WTC11 (cell line): ENCODE measurements at regions not wholly inside any gene's neighbourhood (a gene's known extent, or its start where the extent isn't known, plus 50 kb on each side); places are given as distances from the start of the nearest gene placed in this dataset.

Experiments used
- ATAC-seq: fragments of 200-7000 bp; cut with Tn5 transposase; 2 replicates; pipeline ENCODE4 v1.10.0; 2021; ENCODE audit warnings: mild to moderate bottlenecking, moderate library complexity
- CTCF ChIA-PET: fragments of 300-600 bp; sonication (Branson Sonifier 250); formaldehyde crosslinking; loops from one replicate; lab custom pipeline; 2021; ENCODE audit warnings: antibody characterized with exemption; lab: Charles Lee
- POLR2A ChIA-PET: fragments of 350-600 bp; sonication (Branson Sonifier 250); formaldehyde crosslinking; loops from one replicate; lab custom pipeline; 2021; ENCODE audit warnings: antibody characterized with exemption; lab: Charles Lee
- DNase-seq: peaks from one replicate; pipeline ENCODE4 v3.0.0; 2021; ENCODE audit warnings: low spot score
- H3K27ac Mint-ChIP-seq: 2 replicates; pipeline ENCODE4 v1.8.0; 2021; ENCODE audit warnings: mixed read lengths
- H3K27me3 Mint-ChIP-seq: 2 replicates; pipeline ENCODE4 v1.8.0; 2021; ENCODE audit warnings: low read depth, mild to moderate bottlenecking, moderate library complexity, mixed read lengths
- H3K36me3 Mint-ChIP-seq: 2 replicates; pipeline ENCODE4 v1.8.0; 2021; ENCODE audit warnings: mixed read lengths
- H3K4me1 Mint-ChIP-seq: 2 replicates; pipeline ENCODE4 v1.8.0; 2022; ENCODE audit warnings: mixed read lengths
- H3K4me3 Mint-ChIP-seq: 2 replicates; pipeline ENCODE4 v1.8.0; 2021; ENCODE audit warnings: mild to moderate bottlenecking, moderate library complexity, mixed read lengths
- H3K9me3 Mint-ChIP-seq: 2 replicates; pipeline ENCODE4 v1.8.0; 2021; ENCODE audit warnings: mixed read lengths
- CREB1 ChIP-seq: sonication (generic); formaldehyde crosslinking; IDR thresholded peaks from 2 replicates; pipeline ENCODE4 v1.8.0; 2023; ENCODE audit warnings: mild to moderate bottlenecking, missing genetic modification reagents
- ELF4 ChIP-seq: sonication (generic); formaldehyde crosslinking; IDR thresholded peaks from 2 replicates; pipeline ENCODE4 v1.8.1; 2022; ENCODE audit warnings: low read depth, mild to moderate bottlenecking, moderate library complexity, missing genetic modification reagents
- FOXJ3 ChIP-seq: sonication (generic); formaldehyde crosslinking; IDR thresholded peaks from 2 replicates; pipeline ENCODE4 v1.9.0; 2021; ENCODE audit warnings: missing genetic modification reagents, mild to moderate bottlenecking, borderline replicate concordance
- GTF2I ChIP-seq: fragments of 250-450 bp; sonication (Bioruptor Pico); conservative IDR thresholded peaks from 2 replicates; pipeline ENCODE4 v1.4.0; 2021; ENCODE audit warnings: mild to moderate bottlenecking
- HMGA2 ChIP-seq: fragments of 250-450 bp; sonication (Bioruptor Pico); IDR thresholded peaks from 2 replicates; pipeline ENCODE4 v1.4.0; 2021; ENCODE audit warnings: mild to moderate bottlenecking, moderate library complexity
- IRF2 ChIP-seq: sonication (generic); formaldehyde crosslinking; IDR thresholded peaks from 2 replicates; pipeline ENCODE4 v1.8.0; 2022; ENCODE audit warnings: low read depth, missing genetic modification reagents, borderline replicate concordance
- MYBL2 ChIP-seq: sonication (generic); formaldehyde crosslinking; IDR thresholded peaks from 2 replicates; pipeline ENCODE4 v1.8.1; 2023; ENCODE audit warnings: mild to moderate bottlenecking, moderate library complexity, missing genetic modification reagents
- RELA ChIP-seq: sonication (generic); formaldehyde crosslinking; IDR thresholded peaks from 2 replicates; pipeline ENCODE4 v1.8.1; 2022; ENCODE audit warnings: missing genetic modification reagents, mild to moderate bottlenecking, borderline replicate concordance
- RORB ChIP-seq: fragments of 250-450 bp; sonication (Bioruptor Pico); IDR thresholded peaks from 2 replicates; pipeline ENCODE4 v1.9.0; 2021; ENCODE audit warnings: mild to moderate bottlenecking
- SMAD3 ChIP-seq: sonication (generic); formaldehyde crosslinking; IDR thresholded peaks from 2 replicates; pipeline ENCODE4 v1.8.0; 2022; ENCODE audit warnings: missing genetic modification reagents, mild to moderate bottlenecking, borderline replicate concordance
- TCF7 ChIP-seq: sonication (generic); formaldehyde crosslinking; IDR thresholded peaks from 2 replicates; pipeline ENCODE4 v1.8.0; 2022; ENCODE audit warnings: mild to moderate bottlenecking, low read depth, missing genetic modification reagents, moderate library complexity
- ZNF396 ChIP-seq: fragments of 250-450 bp; sonication (Bioruptor Pico); IDR thresholded peaks from 2 replicates; pipeline ENCODE4 v1.8.0; 2021; ENCODE audit warnings: mild to moderate bottlenecking, moderate library complexity, borderline replicate concordance
- TF ChIP-seq, protein P1 (sequence below): sonication (generic); formaldehyde crosslinking; IDR thresholded peaks from 2 replicates; pipeline ENCODE4 v1.8.1; 2023; ENCODE audit warnings: mild to moderate bottlenecking, missing genetic modification reagents
- TF ChIP-seq, protein P2 (sequence below): sonication (generic); formaldehyde crosslinking; IDR thresholded peaks from 2 replicates; pipeline ENCODE4 v1.8.0; 2022; ENCODE audit warnings: mild to moderate bottlenecking, missing genetic modification reagents
- TF ChIP-seq, protein P3 (sequence below): sonication (generic); formaldehyde crosslinking; IDR thresholded peaks from 2 replicates; pipeline ENCODE4 v1.8.1; 2022; ENCODE audit warnings: mild to moderate bottlenecking, moderate library complexity, missing genetic modification reagents

DNA sequence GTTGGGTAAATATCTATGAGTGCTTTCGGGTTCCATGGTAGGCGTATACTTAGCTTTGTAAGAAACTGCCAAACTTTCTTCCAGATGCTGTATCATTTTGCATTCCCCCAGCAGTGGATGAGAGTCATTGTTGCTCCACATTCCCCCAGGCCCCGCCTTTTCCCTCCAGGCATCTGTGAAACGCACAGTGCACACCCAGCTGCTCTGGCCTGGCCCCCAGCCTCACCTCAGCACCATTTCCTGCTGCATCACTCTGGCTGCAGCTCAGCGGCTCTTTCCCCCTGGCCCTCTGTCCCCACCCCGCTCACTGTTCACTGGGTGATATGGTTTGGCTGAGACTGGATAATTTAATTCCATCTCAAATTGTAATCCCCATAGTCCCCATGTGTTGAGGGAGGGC, 76.6 kb upstream of the SPTLC1 start:
- DNase-seq: no peak
- TF ChIP-seq GTF2I (CRISPR knock-in tag) (no peak), MYBL2 (no peak), CREB1 (no peak)
- CTCF ChIA-PET: interaction anchor here (0.8 kb wide), 1 partner anchor 44 kb away, joined by 3 read pairs; no protein-coding TSS in a partner anchor

GRCh38 chr9:92190536-92190790, 75.2 kb upstream of the SPTLC1 start:
- ChIA-PET POLR2A (interaction anchor here (0.7 kb wide), 1 partner anchor 14 kb away, joined by 3 read pairs; no protein-coding TSS in a partner anchor), CTCF (interaction anchor here (1.9 kb wide), 1 partner anchor 51 kb away, joined by 11 read pairs; no protein-coding TSS in a partner anchor)
- Mint-ChIP-seq H3K27ac (no peak overlapping the region), H3K36me3 (no peaks in the 10 kb centered on the region), H3K4me1 (0 out of 2 replicates have a peak, but pooled peaks cover 2% of the 10 kb centered on the region), H3K27me3 (no peaks in the 10 kb centered on the region), H3K9me3 (0 out of 2 replicates have a peak, but pooled peaks cover 4% of the 10 kb centered on the region), H3K4me3 (no peak overlapping the region)
- DNase-seq (no peak), ATAC-seq (no peak)
- TF ChIP-seq SMAD3 (no peak), HMGA2 (CRISPR knock-in tag) (no peak), MYBL2 (no peak), ELF4 (CRISPR knock-in tag) (no peak), RORB (no peak), FOXJ3 (CRISPR knock-in tag) (no peak), ZNF396 (no peak), RELA (CRISPR knock-in tag) (no peak)
- TF ChIP-seq, protein P1, sequence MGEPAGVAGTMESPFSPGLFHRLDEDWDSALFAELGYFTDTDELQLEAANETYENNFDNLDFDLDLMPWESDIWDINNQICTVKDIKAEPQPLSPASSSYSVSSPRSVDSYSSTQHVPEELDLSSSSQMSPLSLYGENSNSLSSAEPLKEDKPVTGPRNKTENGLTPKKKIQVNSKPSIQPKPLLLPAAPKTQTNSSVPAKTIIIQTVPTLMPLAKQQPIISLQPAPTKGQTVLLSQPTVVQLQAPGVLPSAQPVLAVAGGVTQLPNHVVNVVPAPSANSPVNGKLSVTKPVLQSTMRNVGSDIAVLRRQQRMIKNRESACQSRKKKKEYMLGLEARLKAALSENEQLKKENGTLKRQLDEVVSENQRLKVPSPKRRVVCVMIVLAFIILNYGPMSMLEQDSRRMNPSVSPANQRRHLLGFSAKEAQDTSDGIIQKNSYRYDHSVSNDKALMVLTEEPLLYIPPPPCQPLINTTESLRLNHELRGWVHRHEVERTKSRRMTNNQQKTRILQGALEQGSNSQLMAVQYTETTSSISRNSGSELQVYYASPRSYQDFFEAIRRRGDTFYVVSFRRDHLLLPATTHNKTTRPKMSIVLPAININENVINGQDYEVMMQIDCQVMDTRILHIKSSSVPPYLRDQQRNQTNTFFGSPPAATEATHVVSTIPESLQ (CRISPR knock-in tag): no peak

More for the DNA sequence above, 76.6 kb upstream of the SPTLC1 start:
- ATAC-seq: no peak; the same call in 1 of the 2 replicates
- 0 out of 2 replicates have a peak, but pooled peaks cover 9% of the 10 kb centered on the region for H3K9me3 Mint-ChIP-seq
- H3K4me1 Mint-ChIP-seq: 0 out of 2 replicates have a peak, but pooled peaks cover 2% of the 10 kb centered on the region
- no peak overlapping the region for H3K27ac Mint-ChIP-seq
- H3K4me3 Mint-ChIP-seq: no peak overlapping the region
- H3K27me3 Mint-ChIP-seq: no peaks in the 10 kb centered on the region
- POLR2A ChIA-PET: no interaction called here
- H3K36me3 Mint-ChIP-seq: no peaks in the 10 kb centered on the region

DNA sequence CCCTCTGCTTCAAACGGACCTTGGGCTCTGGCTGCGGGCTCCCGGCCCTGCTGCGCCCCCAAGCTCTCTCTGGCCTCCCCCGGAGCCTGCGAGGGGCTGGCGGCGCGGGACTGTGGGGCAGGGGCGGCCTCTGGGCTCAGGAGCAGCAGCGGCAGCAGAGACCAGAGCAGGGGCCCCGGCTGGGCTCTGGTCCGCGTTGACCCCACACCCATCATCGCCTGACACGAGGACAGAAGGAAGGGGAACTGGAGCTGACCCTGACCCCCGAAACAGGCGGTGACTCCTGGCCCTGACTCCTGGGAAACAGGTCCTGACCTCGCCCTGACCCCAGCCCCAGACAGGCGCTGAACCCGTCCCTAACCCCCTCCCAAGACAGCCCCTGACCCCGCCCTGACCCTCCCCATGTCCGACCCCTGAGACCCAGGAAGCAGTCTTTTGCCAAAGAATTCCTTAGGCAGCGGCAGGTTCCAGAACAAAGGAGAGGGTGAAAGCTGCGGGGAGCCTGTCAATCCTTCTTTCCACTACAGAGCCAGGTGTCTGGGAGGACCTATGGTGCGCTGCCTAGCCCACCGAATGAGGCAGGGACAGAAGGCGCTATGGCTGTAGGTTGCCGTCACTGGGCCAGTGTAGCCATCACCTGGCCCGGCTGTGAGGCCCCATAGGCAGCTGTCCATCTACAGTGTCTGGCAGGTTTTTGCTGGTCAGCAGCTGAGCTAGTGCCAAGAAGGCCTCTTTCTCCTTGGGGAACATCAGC, 74.7 kb upstream of the SPTLC1 start:
- ATAC-seq: peak; percentile 62

More for the DNA sequence above, 74.7 kb upstream of the SPTLC1 start:
- no peaks in the 10 kb centered on the region for H3K36me3 Mint-ChIP-seq
- H3K27me3 Mint-ChIP-seq: no peaks in the 10 kb centered on the region
- POLR2A ChIA-PET: interaction anchor here (0.7 kb wide), 1 partner anchor 13 kb away, joined by 3 read pairs; no protein-coding TSS in a partner anchor
- TF ChIP-seq IRF2 (CRISPR knock-in tag) (no peak), FOXJ3 (CRISPR knock-in tag) (no peak), TCF7 (CRISPR knock-in tag) (no peak)
- TF ChIP-seq, protein P2, sequence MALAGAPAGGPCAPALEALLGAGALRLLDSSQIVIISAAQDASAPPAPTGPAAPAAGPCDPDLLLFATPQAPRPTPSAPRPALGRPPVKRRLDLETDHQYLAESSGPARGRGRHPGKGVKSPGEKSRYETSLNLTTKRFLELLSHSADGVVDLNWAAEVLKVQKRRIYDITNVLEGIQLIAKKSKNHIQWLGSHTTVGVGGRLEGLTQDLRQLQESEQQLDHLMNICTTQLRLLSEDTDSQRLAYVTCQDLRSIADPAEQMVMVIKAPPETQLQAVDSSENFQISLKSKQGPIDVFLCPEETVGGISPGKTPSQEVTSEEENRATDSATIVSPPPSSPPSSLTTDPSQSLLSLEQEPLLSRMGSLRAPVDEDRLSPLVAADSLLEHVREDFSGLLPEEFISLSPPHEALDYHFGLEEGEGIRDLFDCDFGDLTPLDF (CRISPR knock-in tag): no peak
- TF ChIP-seq, protein P3, sequence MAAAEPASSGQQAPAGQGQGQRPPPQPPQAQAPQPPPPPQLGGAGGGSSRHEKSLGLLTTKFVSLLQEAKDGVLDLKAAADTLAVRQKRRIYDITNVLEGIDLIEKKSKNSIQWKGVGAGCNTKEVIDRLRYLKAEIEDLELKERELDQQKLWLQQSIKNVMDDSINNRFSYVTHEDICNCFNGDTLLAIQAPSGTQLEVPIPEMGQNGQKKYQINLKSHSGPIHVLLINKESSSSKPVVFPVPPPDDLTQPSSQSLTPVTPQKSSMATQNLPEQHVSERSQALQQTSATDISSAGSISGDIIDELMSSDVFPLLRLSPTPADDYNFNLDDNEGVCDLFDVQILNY (CRISPR knock-in tag): no peak
- peak; percentile 25 for DNase-seq
- H3K27ac Mint-ChIP-seq: no peak overlapping the region
- H3K4me1 Mint-ChIP-seq: 0 out of 2 replicates have a peak, but pooled peaks cover 2% of the 10 kb centered on the region
- H3K4me3 Mint-ChIP-seq: no peak overlapping the region
- no peaks in the 10 kb centered on the region for H3K9me3 Mint-ChIP-seq
- CTCF ChIA-PET: interaction anchor here (1.0 to 1.9 kb wide), 2 partner anchors 14 to 50 kb away, joined by 4 to 11 read pairs; no protein-coding TSS in a partner anchor
